ENCODE measurements at regions not wholly inside any gene's neighbourhood (a gene's known extent, or its start where the extent isn't known, plus 50 kb on each side); places are given as distances from the start of the nearest gene placed in this dataset.

DNA sequence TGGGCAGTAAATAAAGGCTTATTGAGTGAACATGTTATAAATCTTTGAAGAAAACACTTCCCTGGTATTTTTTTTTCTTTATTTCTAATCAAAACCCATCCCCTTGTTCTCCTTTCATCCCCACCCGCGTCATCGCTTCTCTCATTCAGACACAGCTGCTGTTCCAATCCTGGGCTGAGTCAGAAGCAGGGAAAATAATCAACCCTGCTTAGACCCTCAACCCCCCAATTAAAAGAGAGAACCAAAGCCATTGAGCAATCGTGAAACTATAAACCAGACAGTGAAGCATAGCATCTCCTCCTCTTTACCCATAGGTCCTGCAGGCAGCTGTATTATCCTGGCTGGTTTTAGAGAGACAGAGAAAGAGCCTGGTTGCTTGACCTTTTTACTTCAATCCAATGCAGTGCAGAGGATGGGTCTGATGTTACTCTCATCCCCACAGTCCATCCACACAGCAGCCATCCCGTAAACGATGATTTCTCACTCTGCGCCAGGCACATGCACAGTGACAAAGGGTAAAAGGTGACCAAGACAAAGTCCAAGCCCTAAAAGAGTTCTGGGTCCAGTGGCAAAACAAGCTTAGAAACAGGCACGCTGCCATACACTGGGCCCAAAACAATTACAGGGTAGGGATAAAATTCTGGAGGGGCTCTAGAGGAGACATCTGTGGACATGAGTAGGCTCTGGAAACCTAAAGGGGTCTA, 238.3 kb downstream of the GALC start:
- TF ChIP-seq, protein P1, sequence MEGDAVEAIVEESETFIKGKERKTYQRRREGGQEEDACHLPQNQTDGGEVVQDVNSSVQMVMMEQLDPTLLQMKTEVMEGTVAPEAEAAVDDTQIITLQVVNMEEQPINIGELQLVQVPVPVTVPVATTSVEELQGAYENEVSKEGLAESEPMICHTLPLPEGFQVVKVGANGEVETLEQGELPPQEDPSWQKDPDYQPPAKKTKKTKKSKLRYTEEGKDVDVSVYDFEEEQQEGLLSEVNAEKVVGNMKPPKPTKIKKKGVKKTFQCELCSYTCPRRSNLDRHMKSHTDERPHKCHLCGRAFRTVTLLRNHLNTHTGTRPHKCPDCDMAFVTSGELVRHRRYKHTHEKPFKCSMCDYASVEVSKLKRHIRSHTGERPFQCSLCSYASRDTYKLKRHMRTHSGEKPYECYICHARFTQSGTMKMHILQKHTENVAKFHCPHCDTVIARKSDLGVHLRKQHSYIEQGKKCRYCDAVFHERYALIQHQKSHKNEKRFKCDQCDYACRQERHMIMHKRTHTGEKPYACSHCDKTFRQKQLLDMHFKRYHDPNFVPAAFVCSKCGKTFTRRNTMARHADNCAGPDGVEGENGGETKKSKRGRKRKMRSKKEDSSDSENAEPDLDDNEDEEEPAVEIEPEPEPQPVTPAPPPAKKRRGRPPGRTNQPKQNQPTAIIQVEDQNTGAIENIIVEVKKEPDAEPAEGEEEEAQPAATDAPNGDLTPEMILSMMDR (IDR thresholded peaks at IDR 0.05) = no peak
- TF ChIP-seq POLR2A (IDR thresholded peaks at IDR 0.05) = no peak

Measured in adrenal gland (tissue), 5 donors.